GM12873 (cell line): ENCODE measurements at regions not wholly inside any gene's neighbourhood (a gene's known extent, or its start where the extent isn't known, plus 50 kb on each side); places are given as distances from the start of the nearest gene placed in this dataset.

ENCODE experiments used
- CTCF ChIP-seq: IDR thresholded peaks from 2 replicates; pipeline ENCODE4 v1.5.1; 2012; ENCODE audit warnings: low read depth, mild to moderate bottlenecking, moderate library complexity, low read length, control low read depth; ENCODE audit not compliant: insufficient read depth; ENCODE audit errors: missing control alignments

GRCh38 chr17:70420861-70421445 is 251.6 kb downstream of the KCNJ2 start:
- TF ChIP-seq CTCF = no peak

DNA sequence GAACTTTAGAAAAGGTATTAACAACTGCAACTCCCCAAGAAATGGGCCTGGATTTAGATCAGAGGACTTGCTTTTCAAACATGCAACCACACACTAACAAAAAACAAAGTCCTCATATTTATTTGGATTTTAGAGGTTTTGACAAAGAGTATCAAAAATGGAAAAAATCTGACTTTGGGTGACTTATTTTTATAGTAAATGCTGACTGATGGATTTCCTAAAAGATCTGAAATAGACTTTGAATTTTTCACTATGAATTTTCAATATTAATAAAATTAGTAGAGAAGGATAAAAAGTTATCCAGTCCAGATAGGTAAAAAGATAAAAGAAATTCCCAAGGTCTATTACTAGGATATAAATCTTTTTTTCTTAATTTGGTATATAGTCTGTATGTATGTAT is 253.5 kb downstream of the KCNJ2 start:
- TF ChIP-seq CTCF = no peak

DNA sequence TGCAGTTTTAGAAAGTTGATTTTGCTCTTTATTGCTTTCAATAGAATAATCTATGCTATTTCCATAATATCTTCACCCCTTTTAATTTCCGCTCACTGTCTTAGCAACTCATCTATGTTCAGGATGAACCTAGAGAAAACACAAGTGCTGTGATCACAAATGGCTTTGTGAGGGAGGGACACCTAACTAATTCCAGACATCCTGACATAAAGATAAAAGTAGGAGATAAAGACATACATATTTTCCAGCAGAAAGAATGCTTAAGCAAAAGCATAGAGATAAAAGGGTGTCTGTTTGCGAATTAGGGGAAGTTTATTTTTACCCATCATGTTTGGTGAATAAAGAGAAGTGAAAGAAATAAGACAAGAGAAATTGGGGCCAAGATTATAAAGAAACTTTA is 254.2 kb downstream of the KCNJ2 start:
- no peak for TF ChIP-seq CTCF

- no peak for TF ChIP-seq CTCF
These were observed 257.4 kb downstream of the KCNJ2 start for GRCh38 chr17:70426752-70427151.

- TF ChIP-seq CTCF = no peak
These were observed 265.5 kb downstream of the KCNJ2 start for GRCh38 chr17:70434536-70435490.

- no peak for TF ChIP-seq CTCF
These were observed 268.3 kb downstream of the KCNJ2 start for GRCh38 chr17:70437656-70438055.

GRCh38 chr17:70446446-70446845 is 277.1 kb downstream of the KCNJ2 start:
- TF ChIP-seq CTCF = no peak
